ENCODE measurements at regions not wholly inside any gene's neighbourhood (a gene's known extent, or its start where the extent isn't known, plus 50 kb on each side); places are given as distances from the start of the nearest gene placed in this dataset.

- Histone ChIP-seq H3K36me3 (ENCODE audit: insufficient read depth) (no peaks in the 10 kb centered on the region), H3K4me1 (ENCODE audit: insufficient read depth) (0 out of 2 replicates have a peak, but pooled peaks cover 7% of the 10 kb centered on the region), H3K79me2 (replicated peaks; ENCODE audit: insufficient read depth) (no peaks in the 10 kb centered on the region), H3K27ac (ENCODE audit: low read depth) (no peak overlapping the region), H3K4me3 (no peak overlapping the region), H3K27me3 (ENCODE audit: insufficient read depth) (no peaks in the 10 kb centered on the region), H4K20me1 (replicated peaks; ENCODE audit: insufficient read depth) (no peaks in the 10 kb centered on the region), H3K9me2 (ENCODE audit: insufficient read depth) (no peaks in the 10 kb centered on the region), H3K4me2 (peak overlapping the region; percentile 52; the same call in 1 of the 2 replicates), H3F3A (replicated peaks; ENCODE audit: low read depth) (no peaks in the 10 kb centered on the region), H2AFZ (peak overlapping the region; percentile 9; the same call in 1 of the 2 replicates)
- ATAC-seq: no peak
- H3K9me3 Mint-ChIP-seq: no peaks in the 10 kb centered on the region
- no peak overlapping the region for H3K27ac Mint-ChIP-seq
- no peaks in the 10 kb centered on the region for H3K36me3 Mint-ChIP-seq (ENCODE audit: low read depth)
- H3K4me3 Mint-ChIP-seq: no peak overlapping the region
- TF ChIP-seq ZNF331 (CRISPR knock-in tag; IDR thresholded peaks at IDR 0.05; ENCODE audit: low read depth) (no peak), JUNB (IDR thresholded peaks at IDR 0.05; ENCODE audit: unreplicated experiment) (no peak), ETS1 (IDR thresholded peaks at IDR 0.05) (no peak), REST (IDR thresholded peaks at IDR 0.05; ENCODE audit: unreplicated experiment) (no peak), NANOG (IDR thresholded peaks at IDR 0.05; ENCODE audit: borderline replicate concordance) (no peak), EZH2phosphoT487 (IDR thresholded peaks at IDR 0.05; ENCODE audit: unreplicated experiment) (no peak), ZNF114 (CRISPR knock-in tag; IDR thresholded peaks at IDR 0.05) (no peak), CREB1 (CRISPR knock-in tag; IDR thresholded peaks at IDR 0.05; ENCODE audit: low read depth) (no peak), POLR2AphosphoS5 (IDR thresholded peaks at IDR 0.05; ENCODE audit: low read depth) (no peak), STAT1 (IDR thresholded peaks at IDR 0.05; ENCODE audit: unreplicated experiment) (no peak), EZH2 (IDR thresholded peaks at IDR 0.05; ENCODE audit: low read depth, unreplicated experiment) (no peak)
- TF ChIP-seq, protein P1, sequence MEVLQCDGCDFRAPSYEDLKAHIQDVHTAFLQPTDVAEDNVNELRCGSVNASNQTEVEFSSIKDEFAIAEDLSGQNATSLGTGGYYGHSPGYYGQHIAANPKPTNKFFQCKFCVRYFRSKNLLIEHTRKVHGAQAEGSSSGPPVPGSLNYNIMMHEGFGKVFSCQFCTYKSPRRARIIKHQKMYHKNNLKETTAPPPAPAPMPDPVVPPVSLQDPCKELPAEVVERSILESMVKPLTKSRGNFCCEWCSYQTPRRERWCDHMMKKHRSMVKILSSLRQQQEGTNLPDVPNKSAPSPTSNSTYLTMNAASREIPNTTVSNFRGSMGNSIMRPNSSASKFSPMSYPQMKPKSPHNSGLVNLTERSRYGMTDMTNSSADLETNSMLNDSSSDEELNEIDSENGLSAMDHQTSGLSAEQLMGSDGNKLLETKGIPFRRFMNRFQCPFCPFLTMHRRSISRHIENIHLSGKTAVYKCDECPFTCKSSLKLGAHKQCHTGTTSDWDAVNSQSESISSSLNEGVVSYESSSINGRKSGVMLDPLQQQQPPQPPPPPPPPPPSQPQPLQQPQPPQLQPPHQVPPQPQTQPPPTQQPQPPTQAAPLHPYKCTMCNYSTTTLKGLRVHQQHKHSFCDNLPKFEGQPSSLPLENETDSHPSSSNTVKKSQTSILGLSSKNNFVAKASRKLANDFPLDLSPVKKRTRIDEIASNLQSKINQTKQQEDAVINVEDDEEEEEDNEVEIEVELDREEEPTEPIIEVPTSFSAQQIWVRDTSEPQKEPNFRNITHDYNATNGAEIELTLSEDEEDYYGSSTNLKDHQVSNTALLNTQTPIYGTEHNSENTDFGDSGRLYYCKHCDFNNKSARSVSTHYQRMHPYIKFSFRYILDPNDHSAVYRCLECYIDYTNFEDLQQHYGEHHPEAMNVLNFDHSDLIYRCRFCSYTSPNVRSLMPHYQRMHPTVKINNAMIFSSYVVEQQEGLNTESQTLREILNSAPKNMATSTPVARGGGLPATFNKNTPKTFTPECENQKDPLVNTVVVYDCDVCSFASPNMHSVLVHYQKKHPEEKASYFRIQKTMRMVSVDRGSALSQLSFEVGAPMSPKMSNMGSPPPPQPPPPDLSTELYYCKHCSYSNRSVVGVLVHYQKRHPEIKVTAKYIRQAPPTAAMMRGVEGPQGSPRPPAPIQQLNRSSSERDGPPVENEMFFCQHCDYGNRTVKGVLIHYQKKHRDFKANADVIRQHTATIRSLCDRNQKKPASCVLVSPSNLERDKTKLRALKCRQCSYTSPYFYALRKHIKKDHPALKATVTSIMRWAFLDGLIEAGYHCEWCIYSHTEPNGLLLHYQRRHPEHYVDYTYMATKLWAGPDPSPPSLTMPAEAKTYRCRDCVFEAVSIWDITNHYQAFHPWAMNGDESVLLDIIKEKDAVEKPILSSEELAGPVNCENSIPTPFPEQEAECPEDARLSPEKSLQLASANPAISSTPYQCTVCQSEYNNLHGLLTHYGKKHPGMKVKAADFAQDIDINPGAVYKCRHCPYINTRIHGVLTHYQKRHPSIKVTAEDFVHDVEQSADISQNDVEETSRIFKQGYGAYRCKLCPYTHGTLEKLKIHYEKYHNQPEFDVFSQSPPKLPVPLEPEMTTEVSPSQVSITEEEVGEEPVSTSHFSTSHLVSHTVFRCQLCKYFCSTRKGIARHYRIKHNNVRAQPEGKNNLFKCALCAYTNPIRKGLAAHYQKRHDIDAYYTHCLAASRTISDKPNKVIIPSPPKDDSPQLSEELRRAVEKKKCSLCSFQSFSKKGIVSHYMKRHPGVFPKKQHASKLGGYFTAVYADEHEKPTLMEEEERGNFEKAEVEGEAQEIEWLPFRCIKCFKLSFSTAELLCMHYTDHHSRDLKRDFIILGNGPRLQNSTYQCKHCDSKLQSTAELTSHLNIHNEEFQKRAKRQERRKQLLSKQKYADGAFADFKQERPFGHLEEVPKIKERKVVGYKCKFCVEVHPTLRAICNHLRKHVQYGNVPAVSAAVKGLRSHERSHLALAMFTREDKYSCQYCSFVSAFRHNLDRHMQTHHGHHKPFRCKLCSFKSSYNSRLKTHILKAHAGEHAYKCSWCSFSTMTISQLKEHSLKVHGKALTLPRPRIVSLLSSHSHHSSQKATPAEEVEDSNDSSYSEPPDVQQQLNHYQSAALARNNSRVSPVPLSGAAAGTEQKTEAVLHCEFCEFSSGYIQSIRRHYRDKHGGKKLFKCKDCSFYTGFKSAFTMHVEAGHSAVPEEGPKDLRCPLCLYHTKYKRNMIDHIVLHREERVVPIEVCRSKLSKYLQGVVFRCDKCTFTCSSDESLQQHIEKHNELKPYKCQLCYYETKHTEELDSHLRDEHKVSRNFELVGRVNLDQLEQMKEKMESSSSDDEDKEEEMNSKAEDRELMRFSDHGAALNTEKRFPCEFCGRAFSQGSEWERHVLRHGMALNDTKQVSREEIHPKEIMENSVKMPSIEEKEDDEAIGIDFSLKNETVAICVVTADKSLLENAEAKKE (CRISPR knock-in tag; IDR thresholded peaks at IDR 0.05): no peak
- TF ChIP-seq, protein P2, sequence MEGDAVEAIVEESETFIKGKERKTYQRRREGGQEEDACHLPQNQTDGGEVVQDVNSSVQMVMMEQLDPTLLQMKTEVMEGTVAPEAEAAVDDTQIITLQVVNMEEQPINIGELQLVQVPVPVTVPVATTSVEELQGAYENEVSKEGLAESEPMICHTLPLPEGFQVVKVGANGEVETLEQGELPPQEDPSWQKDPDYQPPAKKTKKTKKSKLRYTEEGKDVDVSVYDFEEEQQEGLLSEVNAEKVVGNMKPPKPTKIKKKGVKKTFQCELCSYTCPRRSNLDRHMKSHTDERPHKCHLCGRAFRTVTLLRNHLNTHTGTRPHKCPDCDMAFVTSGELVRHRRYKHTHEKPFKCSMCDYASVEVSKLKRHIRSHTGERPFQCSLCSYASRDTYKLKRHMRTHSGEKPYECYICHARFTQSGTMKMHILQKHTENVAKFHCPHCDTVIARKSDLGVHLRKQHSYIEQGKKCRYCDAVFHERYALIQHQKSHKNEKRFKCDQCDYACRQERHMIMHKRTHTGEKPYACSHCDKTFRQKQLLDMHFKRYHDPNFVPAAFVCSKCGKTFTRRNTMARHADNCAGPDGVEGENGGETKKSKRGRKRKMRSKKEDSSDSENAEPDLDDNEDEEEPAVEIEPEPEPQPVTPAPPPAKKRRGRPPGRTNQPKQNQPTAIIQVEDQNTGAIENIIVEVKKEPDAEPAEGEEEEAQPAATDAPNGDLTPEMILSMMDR (conservative IDR thresholded peaks at IDR 0.05; ENCODE audit: low read depth in 2 of 2): no peak
- DNase-seq (ENCODE audit: low spot score): no peak
- peaks cover 1% of the 10 kb centered on the region for H3K27me3 Mint-ChIP-seq (ENCODE audit: insufficient read depth, low read depth, poor library complexity)
- H3K4me1 Mint-ChIP-seq: peaks cover 19% of the 10 kb centered on the region
Observed at GRCh38 chr12:107226126-107226525, 132.8 kb upstream of the CRY1 start.

All from GM23338 (cell line).